ENCODE measurements at regions not wholly inside any gene's neighbourhood (a gene's known extent, or its start where the extent isn't known, plus 50 kb on each side); places are given as distances from the start of the nearest gene placed in this dataset.

DNA sequence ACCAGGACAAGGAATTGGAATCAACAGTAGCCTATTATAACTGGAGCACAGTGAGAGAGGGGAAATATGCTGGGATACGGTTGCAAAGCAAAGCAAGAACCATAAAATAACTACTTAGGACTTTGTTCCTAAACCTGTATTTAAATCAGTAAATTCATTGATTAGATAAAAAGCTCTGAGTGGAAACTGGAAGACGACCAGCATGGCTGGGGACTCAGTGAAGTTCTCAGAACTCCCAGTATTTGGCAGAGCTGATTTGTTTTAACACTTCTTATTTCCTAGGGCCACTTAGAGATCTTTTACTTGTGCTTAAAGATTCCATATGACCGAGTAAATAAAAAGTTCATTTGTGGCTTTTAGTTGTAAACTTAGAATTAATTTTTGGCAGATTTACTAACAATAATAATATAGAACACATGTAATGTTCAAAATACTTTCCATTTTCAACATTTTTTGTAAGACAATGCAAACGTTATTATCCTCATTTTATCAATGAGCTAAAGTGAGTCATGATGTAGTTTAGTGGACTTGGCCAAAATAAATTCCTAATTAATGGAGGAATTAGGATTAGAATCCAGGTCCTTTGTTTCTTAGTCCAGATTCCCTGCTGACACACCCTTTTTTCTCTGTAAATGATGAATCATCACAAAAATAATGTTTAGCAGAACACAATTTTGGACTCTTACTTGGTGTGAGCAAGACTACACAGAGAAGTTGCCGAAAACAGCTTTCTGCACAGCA lies 392.9 kb downstream of the GJA1 start:
- TF ChIP-seq, protein P1, sequence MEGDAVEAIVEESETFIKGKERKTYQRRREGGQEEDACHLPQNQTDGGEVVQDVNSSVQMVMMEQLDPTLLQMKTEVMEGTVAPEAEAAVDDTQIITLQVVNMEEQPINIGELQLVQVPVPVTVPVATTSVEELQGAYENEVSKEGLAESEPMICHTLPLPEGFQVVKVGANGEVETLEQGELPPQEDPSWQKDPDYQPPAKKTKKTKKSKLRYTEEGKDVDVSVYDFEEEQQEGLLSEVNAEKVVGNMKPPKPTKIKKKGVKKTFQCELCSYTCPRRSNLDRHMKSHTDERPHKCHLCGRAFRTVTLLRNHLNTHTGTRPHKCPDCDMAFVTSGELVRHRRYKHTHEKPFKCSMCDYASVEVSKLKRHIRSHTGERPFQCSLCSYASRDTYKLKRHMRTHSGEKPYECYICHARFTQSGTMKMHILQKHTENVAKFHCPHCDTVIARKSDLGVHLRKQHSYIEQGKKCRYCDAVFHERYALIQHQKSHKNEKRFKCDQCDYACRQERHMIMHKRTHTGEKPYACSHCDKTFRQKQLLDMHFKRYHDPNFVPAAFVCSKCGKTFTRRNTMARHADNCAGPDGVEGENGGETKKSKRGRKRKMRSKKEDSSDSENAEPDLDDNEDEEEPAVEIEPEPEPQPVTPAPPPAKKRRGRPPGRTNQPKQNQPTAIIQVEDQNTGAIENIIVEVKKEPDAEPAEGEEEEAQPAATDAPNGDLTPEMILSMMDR (IDR thresholded peaks at IDR 0.05), result no peak
- TF ChIP-seq SIN3A (IDR thresholded peaks at IDR 0.05; ENCODE audit: borderline replicate concordance, insufficient read depth, low read depth, low read length) (no peak), POLR2AphosphoS5 (IDR thresholded peaks at IDR 0.05; ENCODE audit: low read depth, low read length) (no peak), REST (IDR thresholded peaks at IDR 0.05; ENCODE audit: insufficient read depth in 1 of 2, low read depth in 2 of 2, low read length in 1 of 2) (no peak)

Measured in Panc1 (cell line).